GM23338 (cell line): ENCODE measurements at regions not wholly inside any gene's neighbourhood (a gene's known extent, or its start where the extent isn't known, plus 50 kb on each side); places are given as distances from the start of the nearest gene placed in this dataset.

Experiments
- ATAC-seq: fragments of 200-7000 bp; cut with Tn5 transposase; 3 replicates; pipeline ENCODE4 v1.9.1; 2020
- DNase-seq: peaks from one replicate; pipeline ENCODE4 v3.0.0-alpha.2; 2015; ENCODE audit warnings: low spot score
- H2AFZ ChIP-seq: fragments of 200-600 bp; sonication (generic); 2 replicates; pipeline ENCODE4 v1.8.0; 2016; ENCODE audit warnings: antibody characterized with exemption, mild to moderate bottlenecking, moderate library complexity
- H3F3A ChIP-seq: fragments of 200-600 bp; sonication (generic); replicated peaks from 2 replicates; pipeline ENCODE4 v1.8.0; 2017; ENCODE audit warnings: antibody characterized with exemption, mixed run types, low read depth
- H3K27ac ChIP-seq: fragments of 200-600 bp; sonication (generic); 2 replicates; pipeline ENCODE4 v1.6.1; 2016; ENCODE audit warnings: low read depth
- H3K27me3 ChIP-seq: fragments of 200-600 bp; sonication (generic); 2 replicates; pipeline ENCODE4 v1.8.0; 2016; ENCODE audit warnings: mild to moderate bottlenecking, mixed run types, moderate library complexity; ENCODE audit not compliant: insufficient read depth
- H3K36me3 ChIP-seq: fragments of 200-600 bp; sonication (generic); 2 replicates; pipeline ENCODE4 v1.8.0; 2016; ENCODE audit warnings: mild to moderate bottlenecking; ENCODE audit not compliant: insufficient read depth
- H3K4me1 ChIP-seq: fragments of 200-600 bp; sonication (generic); 2 replicates; pipeline ENCODE4 v1.8.0; 2016; ENCODE audit warnings: mild to moderate bottlenecking, moderate library complexity; ENCODE audit not compliant: insufficient read depth
- H3K4me2 ChIP-seq: fragments of 200-600 bp; sonication (generic); 2 replicates; pipeline ENCODE4 v1.7.1; 2017; ENCODE audit warnings: mixed run types
- H3K4me3 ChIP-seq: fragments of 200-600 bp; sonication (generic); 2 replicates; pipeline ENCODE4 v1.6.1; 2016; ENCODE audit warnings: mixed run types
- H3K79me2 ChIP-seq: fragments of 200-600 bp; sonication (generic); replicated peaks from 2 replicates; pipeline ENCODE4 v1.8.0; 2017; ENCODE audit warnings: mild to moderate bottlenecking; ENCODE audit not compliant: insufficient read depth
- H3K9me2 ChIP-seq: fragments of 200-600 bp; sonication (generic); 2 replicates; pipeline ENCODE4 v1.8.0; 2017; ENCODE audit not compliant: insufficient read depth
- H4K20me1 ChIP-seq: fragments of 200-600 bp; sonication (generic); replicated peaks from 2 replicates; pipeline ENCODE4 v1.8.0; 2017; ENCODE audit warnings: mild to moderate bottlenecking; ENCODE audit not compliant: insufficient read depth
- H3K27ac Mint-ChIP-seq: 2 replicates; pipeline ENCODE4 v1.8.0; 2020; ENCODE audit warnings: inconsistent platforms, mild to moderate bottlenecking, moderate library complexity, mixed read lengths
- H3K27me3 Mint-ChIP-seq: 3 replicates; pipeline ENCODE4 v1.8.0; 2022; ENCODE audit warnings: low read depth, mild to moderate bottlenecking, moderate library complexity, mixed read lengths, inconsistent platforms; ENCODE audit not compliant: insufficient read depth, poor library complexity
- H3K36me3 Mint-ChIP-seq: 3 replicates; pipeline ENCODE4 v1.8.0; 2021; ENCODE audit warnings: low read depth, mild to moderate bottlenecking, inconsistent platforms, moderate library complexity, mixed read lengths
- H3K4me1 Mint-ChIP-seq: 3 replicates; pipeline ENCODE4 v1.8.0; 2020; ENCODE audit warnings: mild to moderate bottlenecking, inconsistent platforms, mixed read lengths
- H3K4me3 Mint-ChIP-seq: 3 replicates; pipeline ENCODE4 v1.8.0; 2021; ENCODE audit warnings: moderate library complexity, mild to moderate bottlenecking, inconsistent platforms, mixed read lengths
- H3K9me3 Mint-ChIP-seq: 3 replicates; pipeline ENCODE4 v1.8.0; 2020; ENCODE audit warnings: moderate library complexity, mild to moderate bottlenecking, inconsistent platforms, mixed read lengths
- CREB1 ChIP-seq: fragments of 250-450 bp; sonication (Bioruptor Pico); IDR thresholded peaks from 2 replicates; pipeline ENCODE4 v1.5.0; 2020; ENCODE audit warnings: low read depth, mild to moderate bottlenecking, moderate library complexity
- CTCF ChIP-seq, 2 experiments: fragments of 200-600 bp in 1 of 2; sonication (generic) in 1 of 2; conservative IDR thresholded peaks; 2 replicates each; pipeline versions ENCODE4 v1.5.1 to v1.6.1; 2016 to 2017; ENCODE audit warnings: antibody characterized with exemption in 2 of 2, low read depth in 2 of 2, mild to moderate bottlenecking in 2 of 2, moderate library complexity in 1 of 2
- EZH2 ChIP-seq: fragments of 200-600 bp; sonication (generic); IDR thresholded peaks from one replicate; pipeline ENCODE4 v1.8.0; 2017; ENCODE audit warnings: antibody characterized with exemption, mild to moderate bottlenecking, low read depth; ENCODE audit not compliant: unreplicated experiment
- EZH2phosphoT487 ChIP-seq: fragments of 200-600 bp; sonication (generic); IDR thresholded peaks from one replicate; pipeline ENCODE4 v1.8.1; 2018; ENCODE audit warnings: antibody characterized with exemption; ENCODE audit not compliant: unreplicated experiment
- JUNB ChIP-seq: IDR thresholded peaks from one replicate; pipeline ENCODE4 v1.6.1; 2016; ENCODE audit warnings: antibody characterized with exemption; ENCODE audit not compliant: unreplicated experiment
- NANOG ChIP-seq: IDR thresholded peaks from 2 replicates; pipeline ENCODE4 v1.6.1; 2016; ENCODE audit warnings: antibody characterized with exemption, borderline replicate concordance
- REST ChIP-seq: IDR thresholded peaks from one replicate; pipeline ENCODE4 v1.6.1; 2018; ENCODE audit warnings: antibody characterized with exemption; ENCODE audit not compliant: unreplicated experiment
- STAT1 ChIP-seq: IDR thresholded peaks from one replicate; pipeline ENCODE4 v1.6.1; 2016; ENCODE audit warnings: antibody characterized with exemption; ENCODE audit not compliant: unreplicated experiment
- ZNF114 ChIP-seq: fragments of 250-450 bp; sonication (Bioruptor Pico); IDR thresholded peaks from 2 replicates; pipeline ENCODE4 v1.5.0; 2020; ENCODE audit warnings: mild to moderate bottlenecking, moderate library complexity
- TF ChIP-seq, protein P1 (sequence below): IDR thresholded peaks from 2 replicates; pipeline ENCODE4 v1.6.1; 2016; ENCODE audit warnings: antibody characterized with exemption

DNA sequence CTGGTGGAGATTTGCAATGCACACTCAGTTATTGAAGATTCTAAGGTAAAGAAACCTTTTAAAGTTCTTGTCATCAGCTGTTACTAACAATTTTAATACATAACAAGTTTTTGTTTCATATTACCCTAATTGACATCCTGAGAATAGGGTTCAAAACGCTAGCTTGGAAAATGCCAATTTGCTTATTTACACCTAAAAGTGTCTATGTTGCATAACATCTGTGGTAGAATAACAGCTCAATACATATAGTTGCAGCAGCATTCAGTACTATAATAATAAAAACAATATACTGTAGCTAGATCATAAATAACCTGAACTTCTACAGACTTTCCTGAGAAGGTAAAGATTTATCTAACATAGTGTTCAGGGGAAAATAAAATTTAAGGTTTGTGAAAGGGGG is 219.0 kb downstream of the OSR1 start:
- no peaks in the 10 kb centered on the region for H4K20me1 ChIP-seq
- H3K27ac ChIP-seq: no peak overlapping the region
- H3K4me1 ChIP-seq: peaks cover 8% of the 10 kb centered on the region; the same call in 1 of the 2 replicates
- Mint-ChIP-seq H3K27me3 (no peaks in the 10 kb centered on the region), H3K4me1 (peaks cover 23% of the 10 kb centered on the region; the same call in 2 of the 3 replicates), H3K4me3 (no peak overlapping the region), H3K27ac (no peak overlapping the region), H3K9me3 (no peaks in the 10 kb centered on the region), H3K36me3 (no peaks in the 10 kb centered on the region)
- H3K79me2 ChIP-seq: no peaks in the 10 kb centered on the region
- no peak overlapping the region for H3K4me2 ChIP-seq
- DNase-seq: no peak
- no peaks in the 10 kb centered on the region for H3K27me3 ChIP-seq
- TF ChIP-seq STAT1: no peak
- TF ChIP-seq CTCF (conservative IDR thresholded peaks at IDR 0.05; ENCODE audit: low read depth in 2 of 2): no peak
- TF ChIP-seq, protein P1, sequence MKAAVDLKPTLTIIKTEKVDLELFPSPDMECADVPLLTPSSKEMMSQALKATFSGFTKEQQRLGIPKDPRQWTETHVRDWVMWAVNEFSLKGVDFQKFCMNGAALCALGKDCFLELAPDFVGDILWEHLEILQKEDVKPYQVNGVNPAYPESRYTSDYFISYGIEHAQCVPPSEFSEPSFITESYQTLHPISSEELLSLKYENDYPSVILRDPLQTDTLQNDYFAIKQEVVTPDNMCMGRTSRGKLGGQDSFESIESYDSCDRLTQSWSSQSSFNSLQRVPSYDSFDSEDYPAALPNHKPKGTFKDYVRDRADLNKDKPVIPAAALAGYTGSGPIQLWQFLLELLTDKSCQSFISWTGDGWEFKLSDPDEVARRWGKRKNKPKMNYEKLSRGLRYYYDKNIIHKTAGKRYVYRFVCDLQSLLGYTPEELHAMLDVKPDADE: no peak
- TF ChIP-seq CREB1 (CRISPR knock-in tag): no peak
- TF ChIP-seq JUNB: no peak
- no peak for TF ChIP-seq REST
- no peak for TF ChIP-seq ZNF114
- TF ChIP-seq EZH2: no peak
- no peak for TF ChIP-seq EZH2phosphoT487
- TF ChIP-seq NANOG: no peak
- no peak overlapping the region for H3K4me3 ChIP-seq
- no peak for ATAC-seq
- 0 out of 2 replicates have a peak, but pooled peaks cover 10% of the 10 kb centered on the region for H3K9me2 ChIP-seq
- H3F3A ChIP-seq: no peaks in the 10 kb centered on the region
- H3K36me3 ChIP-seq: no peaks in the 10 kb centered on the region
- no peak overlapping the region for H2AFZ ChIP-seq
